ENCODE measurements at regions not wholly inside any gene's neighbourhood (a gene's known extent, or its start where the extent isn't known, plus 50 kb on each side); places are given as distances from the start of the nearest gene placed in this dataset.

DNA sequence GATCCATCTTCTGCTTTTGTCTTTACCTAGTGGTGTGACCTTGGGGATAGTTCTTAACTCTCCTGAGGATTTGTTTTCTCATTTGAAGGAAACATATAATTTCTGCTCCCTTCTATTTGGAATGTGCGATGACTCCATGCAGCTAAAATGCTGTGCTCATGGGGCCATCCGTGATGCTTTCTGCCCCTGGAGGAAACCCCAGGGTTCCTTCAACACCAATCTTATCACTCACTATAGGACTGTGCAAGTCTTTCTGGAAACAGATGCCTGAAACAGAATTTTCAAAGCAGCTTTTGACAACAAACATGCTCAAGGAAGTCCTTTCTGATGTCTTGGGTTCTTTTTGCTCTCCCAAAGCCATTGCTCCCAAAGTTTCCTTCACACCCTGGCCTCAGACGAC is 128.8 kb upstream of the GGTLC1 start:
- Histone ChIP-seq H3K4me3 (no peak overlapping the region), H3K4me1 (ENCODE audit: control insufficient read depth in 1 of 2, low read depth in 2 of 2) (peaks cover 0 to 5% of the 10 kb centered on the region in 2 donors), H3K9me3 (no peaks in the 10 kb centered on the region), H3K27ac (no peak overlapping the region), H3K27me3 (replicated peaks; ENCODE audit: insufficient read depth) (no peaks in the 10 kb centered on the region), H3K36me3 (no peaks in the 10 kb centered on the region)
- DNase-seq (ENCODE audit: low spot score), result no peak
- no peak for ATAC-seq (ENCODE audit: insufficient number of reproducible peaks, low FRiP score, low read depth)
- TF ChIP-seq CTCF (IDR thresholded peaks at IDR 0.05), result no peak

DNA sequence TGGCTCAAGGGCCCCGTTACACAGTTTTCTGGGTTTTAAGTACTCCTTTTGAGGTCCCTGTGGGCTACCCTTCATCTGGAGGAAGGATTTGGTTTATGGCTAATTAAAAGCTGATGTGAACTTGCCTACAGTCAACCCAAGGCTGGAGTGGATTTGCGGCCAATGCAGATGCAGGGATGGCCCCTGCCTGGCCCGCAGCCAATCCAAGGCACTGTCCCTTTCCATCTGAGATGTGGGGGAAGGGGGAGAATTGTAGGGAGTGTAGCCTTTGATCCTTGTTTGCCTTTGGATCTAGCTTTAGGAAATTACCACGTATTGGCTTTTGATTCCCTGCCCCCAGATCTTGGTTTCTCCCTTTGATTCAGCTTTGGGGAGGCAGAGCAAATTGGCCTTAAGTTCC is 128.0 kb upstream of the GGTLC1 start:
- Histone ChIP-seq H3K27ac (no peak overlapping the region), H3K9me3 (no peaks in the 10 kb centered on the region), H3K4me3 (no peak overlapping the region), H3K36me3 (no peaks in the 10 kb centered on the region), H3K27me3 (replicated peaks; ENCODE audit: insufficient read depth) (no peaks in the 10 kb centered on the region), H3K4me1 (ENCODE audit: control insufficient read depth in 1 of 2, low read depth in 2 of 2) (peaks cover 0 to 5% of the 10 kb centered on the region in 2 donors)
- DNase-seq (ENCODE audit: low spot score) (no peak), ATAC-seq (ENCODE audit: insufficient number of reproducible peaks, low FRiP score, low read depth) (no peak)
- TF ChIP-seq CTCF (IDR thresholded peaks at IDR 0.05), result no peak

DNA sequence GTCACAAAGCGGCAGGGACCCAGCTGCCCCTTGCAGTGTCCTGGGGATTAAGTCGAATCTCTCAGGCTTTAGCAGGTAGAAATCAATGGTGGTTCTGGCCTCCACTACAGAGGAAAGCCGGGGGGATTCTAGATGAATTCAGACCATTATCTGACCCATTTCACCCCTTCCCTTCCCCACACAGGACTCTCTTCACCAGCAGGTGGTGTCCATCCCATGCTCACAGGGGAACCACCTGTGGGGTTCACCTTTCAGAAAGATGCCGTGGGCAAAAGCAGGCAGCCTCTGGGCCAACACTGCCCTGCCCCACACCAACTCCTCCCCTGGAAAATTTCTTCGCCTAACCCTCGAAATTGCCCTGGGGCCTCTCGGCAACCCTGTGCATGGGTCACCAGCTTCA is 123.8 kb upstream of the GGTLC1 start:
- TF ChIP-seq CTCF (IDR thresholded peaks at IDR 0.05), result no peak
- no peaks in the 10 kb centered on the region for H3K36me3 ChIP-seq
- H3K9me3 ChIP-seq, result no peaks in the 10 kb centered on the region
- no peak overlapping the region for H3K27ac ChIP-seq
- H3K4me1 ChIP-seq (ENCODE audit: control insufficient read depth in 1 of 2, low read depth in 2 of 2), result no peaks in the 10 kb centered on the region
- DNase-seq (ENCODE audit: low spot score) (no peak), ATAC-seq (ENCODE audit: insufficient number of reproducible peaks, low FRiP score, low read depth) (no peak)
- H3K4me3 ChIP-seq, result no peak overlapping the region
- H3K27me3 ChIP-seq (replicated peaks; ENCODE audit: insufficient read depth), result no peaks in the 10 kb centered on the region

DNA sequence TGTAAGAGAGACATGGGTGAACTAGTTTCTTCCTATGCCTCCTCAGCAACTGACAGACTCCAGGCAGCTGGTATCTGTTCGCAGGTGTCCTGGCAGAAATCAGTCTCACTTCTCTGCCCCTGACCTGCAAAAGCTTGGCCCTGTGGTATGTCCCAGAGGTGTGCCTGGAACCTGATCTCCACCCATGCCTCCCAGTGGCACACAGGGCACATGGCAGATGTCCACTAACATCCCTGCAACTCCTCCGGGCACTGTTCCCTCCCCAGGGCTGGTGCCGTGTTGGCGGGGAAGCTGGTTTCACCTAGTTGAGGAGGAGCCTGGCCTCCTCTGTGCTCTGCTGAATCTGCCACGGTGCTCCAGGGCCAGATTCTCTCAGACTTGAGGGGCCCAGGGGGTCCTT is 123.3 kb upstream of the GGTLC1 start:
- Histone ChIP-seq H3K27me3 (replicated peaks; ENCODE audit: insufficient read depth) (no peaks in the 10 kb centered on the region), H3K36me3 (no peaks in the 10 kb centered on the region), H3K4me3 (no peak overlapping the region), H3K4me1 (ENCODE audit: control insufficient read depth in 1 of 2, low read depth in 2 of 2) (no peaks in the 10 kb centered on the region), H3K9me3 (no peaks in the 10 kb centered on the region), H3K27ac (no peak overlapping the region)
- no peak for TF ChIP-seq CTCF (IDR thresholded peaks at IDR 0.05)
- ATAC-seq (ENCODE audit: insufficient number of reproducible peaks, low FRiP score, low read depth) (no peak), DNase-seq (ENCODE audit: low spot score) (no peak)

DNA sequence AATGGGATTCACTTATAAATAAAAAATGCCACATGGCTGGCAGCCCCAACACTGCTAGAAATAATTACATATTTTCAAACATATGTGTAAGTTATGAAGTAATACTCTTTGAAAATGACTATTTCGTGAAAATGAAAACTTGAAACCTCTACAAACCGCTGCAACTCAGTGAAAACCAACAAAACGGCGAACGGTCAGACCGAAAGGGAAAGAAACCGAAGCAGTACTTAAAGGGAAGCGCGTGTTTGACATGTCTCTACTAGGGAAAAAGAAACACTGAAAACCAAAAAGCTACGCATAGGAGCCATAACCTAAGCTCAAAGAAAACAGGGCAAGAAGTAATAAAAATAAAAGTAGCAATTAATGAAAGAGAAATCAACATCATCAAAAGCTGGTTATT is 121.0 kb upstream of the GGTLC1 start:
- Histone ChIP-seq H3K27me3 (replicated peaks; ENCODE audit: insufficient read depth) (no peaks in the 10 kb centered on the region), H3K9me3 (no peaks in the 10 kb centered on the region), H3K4me3 (no peak overlapping the region), H3K4me1 (ENCODE audit: control insufficient read depth in 1 of 2, low read depth in 2 of 2) (no peaks in the 10 kb centered on the region), H3K27ac (no peak overlapping the region), H3K36me3 (no peaks in the 10 kb centered on the region)
- no peak for TF ChIP-seq CTCF (IDR thresholded peaks at IDR 0.05)
- no peak for ATAC-seq (ENCODE audit: insufficient number of reproducible peaks, low FRiP score, low read depth)
- DNase-seq (ENCODE audit: low spot score), result no peak
